Left lung (tissue), 4 donors: ENCODE measurements at regions not wholly inside any gene's neighbourhood (a gene's known extent, or its start where the extent isn't known, plus 50 kb on each side); places are given as distances from the start of the nearest gene placed in this dataset.

Experiments
- ATAC-seq: fragments of 200-7000 bp; cut with Tn5 transposase; one replicate; pipeline ENCODE4 v1.9.1; 2020; ENCODE audit warnings: moderate library complexity
- DNase-seq, 4 donors: peaks; one replicate each; pipeline ENCODE4 v3.0.0-alpha.2; 2013 to 2020
- H3K27ac ChIP-seq, 2 donors: fragments of 200-600 bp; sonication (generic) in 1 of 2; one replicate each; pipeline versions ENCODE4 v1.5.0 to v1.8.0; 2020 to 2021
- H3K27me3 ChIP-seq, 2 donors: fragments of 200-600 bp; sonication (generic) in 1 of 2; one replicate each; pipeline versions ENCODE4 v1.5.0 to v1.8.0; 2020 to 2021
- H3K36me3 ChIP-seq, 2 donors: fragments of 200-600 bp; sonication (generic) in 1 of 2; one replicate each; pipeline versions ENCODE4 v1.5.0 to v1.8.0; 2020 to 2021
- H3K4me1 ChIP-seq, 2 donors: fragments of 200-600 bp; one replicate each; pipeline ENCODE4 v1.8.0; 2021
- H3K4me3 ChIP-seq, 2 donors: fragments of 200-600 bp; sonication (generic) in 1 of 2; one replicate each; pipeline versions ENCODE4 v1.5.0 to v1.8.0; 2020 to 2021; ENCODE audit warnings: mild to moderate bottlenecking in 1 of 2
- H3K9me3 ChIP-seq, 2 donors: fragments of 200-600 bp; sonication (generic) in 1 of 2; one replicate each; pipeline versions ENCODE4 v1.5.0 to v1.8.0; 2020 to 2021
- CTCF ChIP-seq, 2 donors: fragments of 200-600 bp; sonication (generic) in 1 of 2; IDR thresholded peaks; one replicate each; pipeline versions ENCODE4 v1.5.0 to v1.8.0; 2021; ENCODE audit warnings: antibody characterized with exemption in 2 of 2
- intact Hi-C, 2 donors: fragments of 100-400 bp; cut with DNase I; formaldehyde crosslinking; loops; one replicate each; pipeline versions ENCODE4 v1.11.2 to v1.14.2; 2022
- donor health status: DM: no; HTN: yes; CAD: no.
- donor health status: DM: no; HTN: no; CAD: no.

GRCh38 chr10:121089434-121089833 is 238.3 kb downstream of the WDR11 start:
- Histone ChIP-seq H3K4me3 (no peak overlapping the region), H3K36me3 (no peaks in the 10 kb centered on the region), H3K27ac (no peak overlapping the region), H3K4me1 (peaks cover 0 to 5% of the 10 kb centered on the region in 2 donors), H3K9me3 (no peaks in the 10 kb centered on the region), H3K27me3 (no peaks in the 10 kb centered on the region)
- DNase-seq = no peak
- intact Hi-C loops = no loop called here
- ATAC-seq = no peak
- no peak for TF ChIP-seq CTCF (IDR thresholded peaks at IDR 0.05)

- H3K4me1 ChIP-seq = peaks cover 0 to 5% of the 10 kb centered on the region in 2 donors
- no peak for TF ChIP-seq CTCF (IDR thresholded peaks at IDR 0.05)
- H3K9me3 ChIP-seq = peaks cover 0 to 2% of the 10 kb centered on the region in 2 donors
- no peaks in the 10 kb centered on the region for H3K27me3 ChIP-seq
- intact Hi-C loops = no loop called here
- no peak overlapping the region for H3K4me3 ChIP-seq
- peak; percentile 60 for ATAC-seq
- peak overlapping the region; percentile 49 to 68 for H3K27ac ChIP-seq
- no peak for DNase-seq
- no peaks in the 10 kb centered on the region for H3K36me3 ChIP-seq
These were observed 241.0 kb downstream of the WDR11 start for GRCh38 chr10:121091961-121092719.

- no peaks in the 10 kb centered on the region for H3K36me3 ChIP-seq
- DNase-seq = no peak
- TF ChIP-seq CTCF (IDR thresholded peaks at IDR 0.05) = no peak
- intact Hi-C loops = no loop called here
- H3K27me3 ChIP-seq = no peaks in the 10 kb centered on the region
- peak overlapping the region; percentile 49 to 68 for H3K27ac ChIP-seq
- no peak overlapping the region for H3K4me3 ChIP-seq
- peaks cover 0 to 2% of the 10 kb centered on the region in 2 donors for H3K9me3 ChIP-seq
- peak; percentile 43 for ATAC-seq
- H3K4me1 ChIP-seq = peaks cover 0 to 6% of the 10 kb centered on the region in 2 donors
These were observed 241.5 kb downstream of the WDR11 start for GRCh38 chr10:121092720-121093095.

GRCh38 chr10:121096617-121097431 is 245.7 kb downstream of the WDR11 start:
- H3K9me3 ChIP-seq = peaks cover 0 to 2% of the 10 kb centered on the region in 2 donors
- H3K4me3 ChIP-seq = no peak overlapping the region
- H3K27me3 ChIP-seq = no peaks in the 10 kb centered on the region
- intact Hi-C loops = no loop called here
- peaks cover 0 to 9% of the 10 kb centered on the region in 2 donors for H3K4me1 ChIP-seq
- peak overlapping the region; percentile 20 to 62 for H3K27ac ChIP-seq
- ATAC-seq = peak; percentile 67
- H3K36me3 ChIP-seq = no peaks in the 10 kb centered on the region
- DNase-seq = peak in 1 of 4 donors; percentile 61
- TF ChIP-seq CTCF (IDR thresholded peaks at IDR 0.05) = no peak

- Histone ChIP-seq H3K9me3 (peaks cover 0 to 2% of the 10 kb centered on the region in 2 donors), H3K36me3 (no peaks in the 10 kb centered on the region), H3K27ac (no peak overlapping the region), H3K4me1 (peaks cover 0 to 4% of the 10 kb centered on the region in 2 donors), H3K27me3 (no peaks in the 10 kb centered on the region), H3K4me3 (no peak overlapping the region)
- TF ChIP-seq CTCF (IDR thresholded peaks at IDR 0.05) = no peak
- intact Hi-C loops = no loop called here
- no peak for ATAC-seq
- DNase-seq = no peak
These were observed 247.0 kb downstream of the WDR11 start for GRCh38 chr10:121098211-121098610.
